ENCODE measurements at regions not wholly inside any gene's neighbourhood (a gene's known extent, or its start where the extent isn't known, plus 50 kb on each side); places are given as distances from the start of the nearest gene placed in this dataset.

DNA sequence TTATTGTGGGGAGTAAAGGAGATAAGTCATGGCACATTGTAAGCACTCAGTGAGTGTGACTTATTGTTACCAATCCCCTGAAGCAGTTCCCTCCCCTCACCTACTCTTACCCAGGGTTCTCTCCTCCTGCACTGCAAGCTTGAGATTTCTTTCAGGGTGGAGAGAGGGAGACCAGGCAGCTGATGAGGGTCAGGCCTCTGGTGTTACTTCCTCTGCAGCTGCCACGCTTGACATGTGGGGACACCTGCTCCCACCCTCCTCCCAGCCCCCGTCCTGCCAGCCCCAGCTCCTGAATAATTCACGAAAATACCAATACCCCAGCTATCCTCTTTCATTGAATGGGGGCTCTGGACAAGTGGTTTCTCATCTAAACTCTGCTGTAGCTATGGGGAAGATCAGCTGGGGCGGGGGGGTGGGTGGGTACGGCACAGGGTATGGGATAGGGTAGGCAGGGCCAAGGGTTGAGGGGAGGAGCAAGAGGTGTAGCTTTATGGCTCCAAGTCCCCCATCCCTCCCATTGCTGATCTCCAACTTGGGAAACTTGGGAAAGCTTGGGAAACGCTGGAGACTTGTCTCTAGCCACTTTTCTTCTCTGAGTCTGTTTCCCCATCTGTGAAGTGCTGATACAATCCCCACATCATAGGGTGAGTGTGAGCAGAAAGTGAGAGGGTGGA, 148.5 kb upstream of the PJA1 start:
- no peak for DNase-seq (ENCODE audit: low spot score)
- no peaks in the 10 kb centered on the region for H3K9me3 ChIP-seq
- no peaks in the 10 kb centered on the region for H3K36me3 ChIP-seq
- intact Hi-C loops (cut with DNase I), result loop anchor here (10.0 kb wide), 1 partner anchor 51 kb away; no protein-coding TSS in a partner anchor
- 79% methylated on average over 6 of the region's 6 CpGs for WGBS
- no peak overlapping the region for H3K27ac ChIP-seq
- no peaks in the 10 kb centered on the region for H3K4me1 ChIP-seq (replicated peaks)
- no peaks in the 10 kb centered on the region for H3K27me3 ChIP-seq (replicated peaks; ENCODE audit: insufficient read depth)
- H3K4me3 ChIP-seq, result no peak overlapping the region
- no peak for TF ChIP-seq POLR2AphosphoS5 (IDR thresholded peaks at IDR 0.05)
- TF ChIP-seq, protein P1, sequence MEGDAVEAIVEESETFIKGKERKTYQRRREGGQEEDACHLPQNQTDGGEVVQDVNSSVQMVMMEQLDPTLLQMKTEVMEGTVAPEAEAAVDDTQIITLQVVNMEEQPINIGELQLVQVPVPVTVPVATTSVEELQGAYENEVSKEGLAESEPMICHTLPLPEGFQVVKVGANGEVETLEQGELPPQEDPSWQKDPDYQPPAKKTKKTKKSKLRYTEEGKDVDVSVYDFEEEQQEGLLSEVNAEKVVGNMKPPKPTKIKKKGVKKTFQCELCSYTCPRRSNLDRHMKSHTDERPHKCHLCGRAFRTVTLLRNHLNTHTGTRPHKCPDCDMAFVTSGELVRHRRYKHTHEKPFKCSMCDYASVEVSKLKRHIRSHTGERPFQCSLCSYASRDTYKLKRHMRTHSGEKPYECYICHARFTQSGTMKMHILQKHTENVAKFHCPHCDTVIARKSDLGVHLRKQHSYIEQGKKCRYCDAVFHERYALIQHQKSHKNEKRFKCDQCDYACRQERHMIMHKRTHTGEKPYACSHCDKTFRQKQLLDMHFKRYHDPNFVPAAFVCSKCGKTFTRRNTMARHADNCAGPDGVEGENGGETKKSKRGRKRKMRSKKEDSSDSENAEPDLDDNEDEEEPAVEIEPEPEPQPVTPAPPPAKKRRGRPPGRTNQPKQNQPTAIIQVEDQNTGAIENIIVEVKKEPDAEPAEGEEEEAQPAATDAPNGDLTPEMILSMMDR (IDR thresholded peaks at IDR 0.05), result no peak
- TF ChIP-seq POLR2A (IDR thresholded peaks at IDR 0.05), result no peak

DNA sequence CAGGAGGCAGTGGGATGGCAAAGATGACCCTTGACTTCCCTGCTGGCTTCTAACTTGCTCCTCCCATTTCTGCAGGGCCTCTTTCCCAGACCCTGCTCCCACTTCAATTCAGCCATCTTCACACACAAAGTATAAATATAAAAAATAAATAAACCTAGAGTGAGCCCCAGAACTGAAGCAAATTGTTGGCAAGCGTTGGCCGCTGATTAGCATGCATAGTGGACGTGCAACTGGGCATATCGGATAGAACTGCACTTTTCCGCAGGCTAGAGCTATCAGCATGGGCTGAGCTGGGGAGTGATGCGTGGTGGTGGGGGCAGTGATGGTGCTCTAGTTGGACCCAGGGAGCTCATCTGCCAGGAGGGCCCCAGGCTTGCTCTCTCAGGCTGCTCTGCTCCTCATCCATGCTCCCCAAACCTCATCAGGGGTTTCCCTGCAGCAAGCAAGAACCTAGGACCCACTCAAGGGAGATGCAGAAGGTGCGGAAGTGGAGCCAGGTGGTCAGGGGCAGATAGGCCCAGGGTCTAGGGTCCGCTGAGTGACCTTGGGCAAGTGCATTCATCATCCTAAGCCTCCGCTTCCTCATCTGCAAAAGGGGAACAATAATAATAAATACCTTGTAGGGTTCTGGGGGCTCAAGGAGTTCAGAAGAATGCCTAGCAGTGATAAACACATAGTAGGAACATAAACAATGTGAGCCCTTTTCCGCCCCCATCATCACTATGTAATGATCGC, 146.8 kb upstream of the PJA1 start:
- intact Hi-C loops (cut with DNase I), result loop anchor here (10.0 kb wide), 1 partner anchor 53 kb away; no protein-coding TSS in a partner anchor
- 79% methylated on average over 11 of the region's 11 CpGs for WGBS
- DNase-seq (ENCODE audit: low spot score), result no peak

DNA sequence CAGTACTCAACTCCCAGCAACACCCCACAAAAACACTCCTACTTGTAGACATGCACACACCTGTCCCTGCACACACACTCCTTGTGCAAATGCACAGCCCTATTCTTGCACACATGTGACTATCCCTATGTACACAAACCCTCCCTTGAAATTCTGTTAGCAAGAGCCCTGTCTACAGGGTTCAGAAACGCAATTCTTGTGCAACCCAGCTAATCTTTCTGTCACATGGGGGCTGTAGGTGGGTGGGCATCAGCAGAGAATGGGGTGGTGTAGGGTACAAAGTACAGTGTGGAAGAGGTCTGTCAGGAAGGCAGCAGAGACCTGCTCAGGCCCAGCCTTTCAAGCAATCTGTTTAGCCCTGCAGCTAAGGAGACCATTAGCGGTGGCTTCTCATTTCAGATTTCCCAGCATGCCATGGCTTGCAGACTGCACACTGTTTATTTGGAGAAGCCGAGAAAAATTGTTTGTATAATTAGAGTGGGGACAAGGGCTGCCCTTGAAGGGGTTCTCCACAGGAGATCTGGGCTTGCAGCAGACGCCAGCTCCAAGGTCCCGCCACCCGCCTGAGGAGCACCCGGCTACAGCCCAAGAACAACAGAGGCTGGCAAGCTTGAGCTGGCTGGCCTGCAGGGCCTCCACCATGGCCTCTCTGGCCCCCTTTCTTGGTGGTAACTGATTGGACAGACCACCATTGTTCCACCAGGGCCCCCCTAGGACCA, 144.0 kb upstream of the PJA1 start:
- Histone ChIP-seq H3K4me3 (no peak overlapping the region), H3K27me3 (replicated peaks; ENCODE audit: insufficient read depth) (no peaks in the 10 kb centered on the region), H3K36me3 (no peaks in the 10 kb centered on the region), H3K4me1 (replicated peaks) (no peaks in the 10 kb centered on the region), H3K9me3 (no peaks in the 10 kb centered on the region), H3K27ac (no peak overlapping the region)
- TF ChIP-seq POLR2AphosphoS5 (IDR thresholded peaks at IDR 0.05) (no peak), POLR2A (IDR thresholded peaks at IDR 0.05) (no peak)
- TF ChIP-seq, protein P1 (IDR thresholded peaks at IDR 0.05), result no peak
- WGBS, result 49% methylated on average over 5 of the region's 7 CpGs
- no peak for DNase-seq (ENCODE audit: low spot score)
- intact Hi-C loops (cut with DNase I), result no loop called here

More for the DNA sequence above, 146.8 kb upstream of the PJA1 start:
- Histone ChIP-seq H3K9me3 (no peaks in the 10 kb centered on the region), H3K4me3 (no peak overlapping the region), H3K36me3 (no peaks in the 10 kb centered on the region), H3K27me3 (replicated peaks; ENCODE audit: insufficient read depth) (no peaks in the 10 kb centered on the region), H3K4me1 (replicated peaks) (no peaks in the 10 kb centered on the region), H3K27ac (no peak overlapping the region)
- no peak for TF ChIP-seq POLR2A (IDR thresholded peaks at IDR 0.05)
- no peak for TF ChIP-seq POLR2AphosphoS5 (IDR thresholded peaks at IDR 0.05)
- TF ChIP-seq, protein P1 (IDR thresholded peaks at IDR 0.05), result no peak

DNA sequence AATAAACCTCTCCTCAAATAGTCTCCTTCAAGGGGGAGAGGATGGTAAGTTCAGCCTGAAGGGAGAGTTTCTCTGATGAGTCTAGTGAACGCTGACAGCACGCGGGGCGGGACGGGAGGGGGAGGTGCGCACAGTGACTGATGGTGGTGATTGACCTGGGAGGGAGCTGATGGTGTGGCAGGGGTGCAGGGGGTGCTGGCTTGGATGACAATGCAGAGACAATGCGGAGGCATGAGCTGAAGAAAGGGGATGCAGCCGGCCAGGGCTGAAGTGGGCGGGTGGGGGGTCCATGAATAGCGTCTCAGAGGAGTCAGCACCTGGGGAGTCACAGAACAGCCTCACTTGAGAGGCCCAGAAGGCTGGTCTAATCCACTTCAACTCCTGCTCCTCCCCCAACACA, 142.5 kb upstream of the PJA1 start:
- Histone ChIP-seq H3K4me1 (replicated peaks) (no peaks in the 10 kb centered on the region), H3K27me3 (replicated peaks; ENCODE audit: insufficient read depth) (no peaks in the 10 kb centered on the region), H3K36me3 (no peaks in the 10 kb centered on the region), H3K27ac (no peak overlapping the region), H3K4me3 (no peak overlapping the region), H3K9me3 (no peaks in the 10 kb centered on the region)
- WGBS, result 62% methylated on average over 8 of the region's 10 CpGs
- TF ChIP-seq POLR2A (IDR thresholded peaks at IDR 0.05), result no peak
- TF ChIP-seq, protein P1 (IDR thresholded peaks at IDR 0.05), result no peak
- intact Hi-C loops (cut with DNase I), result no loop called here
- DNase-seq (ENCODE audit: low spot score), result no peak
